Liver (tissue), 8 donors: ENCODE measurements at regions not wholly inside any gene's neighbourhood (a gene's known extent, or its start where the extent isn't known, plus 50 kb on each side); places are given as distances from the start of the nearest gene placed in this dataset.
A peak's percentile ranks its signal among the peaks of the same experiment; 100 is the strongest.

Experiments
- DNase-seq: peaks from one replicate; pipeline ENCODE4 v3.0.0-alpha.2; 2017; ENCODE audit warnings: low spot score
- H3K27ac ChIP-seq, 2 donors: one replicate each; pipeline ENCODE4 v1.7.0; 2013; ENCODE audit warnings: inconsistent platforms in 2 of 2, low read length in 2 of 2, control low read depth in 1 of 2, low read depth in 1 of 2, mild to moderate bottlenecking in 1 of 2
- H3K27me3 ChIP-seq, 4 donors: one replicate each; pipeline versions ENCODE4 v1.6.1 to v1.7.0; 2013; ENCODE audit warnings: low read length in 3 of 4, inconsistent platforms in 1 of 4, mild to moderate bottlenecking in 1 of 4, moderate library complexity in 1 of 4; ENCODE audit not compliant: control insufficient read depth in 4 of 4, insufficient read depth in 4 of 4
- H3K36me3 ChIP-seq, 4 donors: one replicate each; pipeline versions ENCODE4 v1.6.1 to v1.7.0; 2013; ENCODE audit warnings: low read length in 3 of 4, mild to moderate bottlenecking in 3 of 4, low read depth in 1 of 4, moderate library complexity in 1 of 4; ENCODE audit not compliant: control insufficient read depth in 4 of 4, insufficient read depth in 3 of 4
- H3K4me1 ChIP-seq, 4 donors: one replicate each; pipeline versions ENCODE4 v1.6.1 to v1.7.0; 2013; ENCODE audit warnings: low read length in 3 of 4, mild to moderate bottlenecking in 3 of 4, moderate library complexity in 1 of 4; ENCODE audit not compliant: control insufficient read depth in 4 of 4, insufficient read depth in 4 of 4
- H3K4me3 ChIP-seq, 3 donors: one replicate each; pipeline versions ENCODE4 v1.6.1 to v1.7.0; 2013; ENCODE audit warnings: low read length in 3 of 3, control low read depth in 1 of 3, low read depth in 1 of 3, mild to moderate bottlenecking in 1 of 3
- H3K9ac ChIP-seq, 2 donors: one replicate each; pipeline ENCODE4 v1.7.0; 2013; ENCODE audit warnings: low read length in 2 of 2, mild to moderate bottlenecking in 2 of 2, moderate library complexity in 2 of 2, control low read depth in 1 of 2, low read depth in 1 of 2
- H3K9me3 ChIP-seq, 4 donors: one replicate each; pipeline versions ENCODE4 v1.6.1 to v1.7.0; 2013; ENCODE audit warnings: low read length in 3 of 4; ENCODE audit not compliant: control insufficient read depth in 4 of 4
- ATF3 ChIP-seq: IDR thresholded peaks from 2 replicates; pipeline ENCODE4 v1.6.1; 2016; ENCODE audit warnings: antibody characterized with exemption
- CTCF ChIP-seq: fragments of 150-350 bp; IDR thresholded peaks from 2 replicates; pipeline ENCODE4 v1.5.1; 2017; ENCODE audit warnings: improper control_type of control experiment, low read depth, low read length; ENCODE audit not compliant: missing input control
- EGR1 ChIP-seq, 2 donors: IDR thresholded peaks; 2 replicates each; pipeline ENCODE4 v1.6.1; 2016 to 2018; ENCODE audit warnings: antibody characterized with exemption in 2 of 2, low read depth in 2 of 2
- FOXA1 ChIP-seq: IDR thresholded peaks from 2 replicates; pipeline ENCODE4 v1.6.1; 2016; ENCODE audit warnings: antibody characterized with exemption
- FOXA2 ChIP-seq: IDR thresholded peaks from 2 replicates; pipeline ENCODE4 v1.6.1; 2016; ENCODE audit warnings: antibody characterized with exemption
- GABPA ChIP-seq, 2 donors: IDR thresholded peaks in 1 of 2; conservative IDR thresholded peaks in 1 of 2; 2 replicates each; pipeline ENCODE4 v1.6.1; 2016; ENCODE audit warnings: antibody characterized with exemption in 2 of 2, mild to moderate bottlenecking in 1 of 2, moderate library complexity in 1 of 2
- HNF4A ChIP-seq, 2 donors: conservative IDR thresholded peaks; 2 replicates each; pipeline ENCODE4 v1.6.1; 2016; ENCODE audit warnings: antibody characterized with exemption in 2 of 2, mild to moderate bottlenecking in 2 of 2
- HNF4G ChIP-seq: IDR thresholded peaks from 2 replicates; pipeline ENCODE4 v1.6.1; 2016; ENCODE audit warnings: antibody characterized with exemption
- JUND ChIP-seq, 2 donors: IDR thresholded peaks; 2 replicates each; pipeline ENCODE4 v1.6.1; 2016; ENCODE audit warnings: antibody characterized with exemption in 2 of 2
- MAX ChIP-seq: IDR thresholded peaks from 2 replicates; pipeline ENCODE4 v1.6.1; 2016; ENCODE audit warnings: antibody characterized with exemption
- NR2F2 ChIP-seq: IDR thresholded peaks from 2 replicates; pipeline ENCODE4 v1.6.1; 2016; ENCODE audit warnings: antibody characterized with exemption
- RAD21 ChIP-seq, 2 donors: IDR thresholded peaks; 2 replicates each; pipeline ENCODE4 v1.6.1; 2016; ENCODE audit warnings: antibody characterized with exemption in 2 of 2, mild to moderate bottlenecking in 2 of 2
- REST ChIP-seq: IDR thresholded peaks from 2 replicates; pipeline ENCODE4 v1.6.1; 2016; ENCODE audit warnings: antibody characterized with exemption, mild to moderate bottlenecking
- RXRA ChIP-seq, 2 donors: IDR thresholded peaks; 2 replicates each; pipeline ENCODE4 v1.6.1; 2017 to 2018; ENCODE audit warnings: antibody characterized with exemption in 2 of 2, mild to moderate bottlenecking in 1 of 2
- SP1 ChIP-seq: IDR thresholded peaks from 2 replicates; pipeline ENCODE4 v1.6.1; 2018; ENCODE audit warnings: antibody characterized with exemption, mild to moderate bottlenecking
- TAF1 ChIP-seq: conservative IDR thresholded peaks from 2 replicates; pipeline ENCODE4 v1.6.1; 2016; ENCODE audit warnings: antibody characterized with exemption, mild to moderate bottlenecking
- YY1 ChIP-seq: IDR thresholded peaks from 2 replicates; pipeline ENCODE4 v1.6.1; 2016; ENCODE audit warnings: antibody characterized with exemption, mild to moderate bottlenecking
- ZBTB33 ChIP-seq: IDR thresholded peaks from 2 replicates; pipeline ENCODE4 v1.6.1; 2016; ENCODE audit warnings: antibody characterized with exemption
- WGBS: extraction: QIAGEN DNeasy Blood & Tissue Kit; methylation state at CpG from one replicate; pipeline ENCODE4 v1.1.7; 2013; 5-methylcytosine and 5-hydroxymethylcytosine counted together
- donor health status: healthy.
- donor health status: healthy.
- donor health status: healthy.
- donor health status: healthy.
- donor health status: healthy.

GRCh38 chr2:126972279-126972626 lies 73.6 kb downstream of the TEX51 start:
- Histone ChIP-seq H3K4me1 (peaks cover 1 to 16% (median 6%) of the 10 kb centered on the region in 4 donors), H3K9ac (peak overlapping the region in 1 of 2 donors; percentile 72), H3K36me3 (no peaks in the 10 kb centered on the region), H3K27me3 (no peaks in the 10 kb centered on the region), H3K4me3 (peak overlapping the region; percentile 14 to 57 (median 55)), H3K9me3 (no peaks in the 10 kb centered on the region), H3K27ac (peak overlapping the region; percentile 74 to 77)
- TF ChIP-seq FOXA2 (no peak), NR2F2 (no peak), REST (no peak), RAD21 (IDR thresholded peaks at IDR 0.05) (no peak), FOXA1 (no peak), SP1 (no peak), RXRA (IDR thresholded peaks at IDR 0.05) (no peak)
- 30% methylated on average over 10 of the region's 10 CpGs for WGBS
- no peak for DNase-seq

GRCh38 chr2:126973745-126974144 lies 75.1 kb downstream of the TEX51 start:
- peaks cover 1 to 16% (median 6%) of the 10 kb centered on the region in 4 donors for H3K4me1 ChIP-seq
- no peak for DNase-seq
- 93% methylated on average over 2 of the region's 2 CpGs for WGBS
- no peak overlapping the region for H3K27ac ChIP-seq
- no peak overlapping the region for H3K9ac ChIP-seq
- H3K36me3 ChIP-seq = no peaks in the 10 kb centered on the region
- no peak overlapping the region for H3K4me3 ChIP-seq
- H3K9me3 ChIP-seq = no peaks in the 10 kb centered on the region
- no peaks in the 10 kb centered on the region for H3K27me3 ChIP-seq
- no peak for TF ChIP-seq SP1
- TF ChIP-seq HNF4G = no peak
- TF ChIP-seq NR2F2 = no peak
- no peak for TF ChIP-seq YY1
- TF ChIP-seq ATF3 = no peak
- TF ChIP-seq FOXA2 = no peak
- TF ChIP-seq CTCF = no peak
- no peak for TF ChIP-seq EGR1 (IDR thresholded peaks at IDR 0.05; ENCODE audit: low read depth in 2 of 2)
- no peak for TF ChIP-seq HNF4A (conservative IDR thresholded peaks at IDR 0.05)
- TF ChIP-seq ZBTB33 = no peak
- TF ChIP-seq TAF1 = no peak
- no peak for TF ChIP-seq FOXA1
- TF ChIP-seq REST = no peak
- no peak for TF ChIP-seq GABPA (IDR thresholded peaks at IDR 0.05 in 1 of 2, conservative IDR thresholded peaks at IDR 0.05 in 1 of 2)
- no peak for TF ChIP-seq MAX
- no peak for TF ChIP-seq JUND (IDR thresholded peaks at IDR 0.05)
- TF ChIP-seq RXRA (IDR thresholded peaks at IDR 0.05) = no peak
